Endodermal cell (in vitro differentiated cells): ENCODE measurements at regions not wholly inside any gene's neighbourhood (a gene's known extent, or its start where the extent isn't known, plus 50 kb on each side); places are given as distances from the start of the nearest gene placed in this dataset.

Experiments used
- DNase-seq: peaks from one replicate; pipeline ENCODE4 v3.0.0-alpha.2; 2017
- H3K27ac ChIP-seq: 2 replicates; pipeline ENCODE4 v1.5.1; 2013; ENCODE audit warnings: mild to moderate bottlenecking, low read depth, low read length, moderate library complexity
- H3K27me3 ChIP-seq: 2 replicates; pipeline ENCODE4 v1.6.1; 2013; ENCODE audit warnings: mild to moderate bottlenecking, low read length, moderate library complexity; ENCODE audit not compliant: insufficient read depth, control insufficient read depth, poor library complexity, severe bottlenecking
- H3K36me3 ChIP-seq: 2 replicates; pipeline ENCODE4 v1.7.0; 2013; ENCODE audit warnings: mild to moderate bottlenecking, low read length, moderate library complexity; ENCODE audit not compliant: control insufficient read depth, insufficient read depth
- H3K4me1 ChIP-seq: one replicate; pipeline ENCODE4 v1.7.0; 2013; ENCODE audit warnings: low read length; ENCODE audit not compliant: control insufficient read depth, insufficient read depth
- H3K4me3 ChIP-seq: 2 replicates; pipeline ENCODE4 v1.5.1; 2013; ENCODE audit warnings: mild to moderate bottlenecking, low read length, moderate library complexity
- H3K9ac ChIP-seq: 2 replicates; pipeline ENCODE4 v1.6.1; 2013; ENCODE audit warnings: mild to moderate bottlenecking, low read length, moderate library complexity; ENCODE audit not compliant: poor library complexity, severe bottlenecking; ENCODE audit errors: extremely low read depth
- H3K9me3 ChIP-seq: 2 replicates; pipeline ENCODE4 v1.6.1; 2013; ENCODE audit warnings: mild to moderate bottlenecking, low read length, moderate library complexity; ENCODE audit not compliant: control insufficient read depth
- H3K27ac Mint-ChIP-seq: 2 replicates; pipeline ENCODE4 v1.8.0; 2020; ENCODE audit warnings: mixed read lengths
- H3K27me3 Mint-ChIP-seq: 2 replicates; pipeline ENCODE4 v1.8.0; 2021; ENCODE audit warnings: mild to moderate bottlenecking, mixed read lengths; ENCODE audit not compliant: insufficient read depth
- H3K36me3 Mint-ChIP-seq: 2 replicates; pipeline ENCODE4 v1.8.0; 2020; ENCODE audit warnings: low read depth, mixed read lengths
- H3K4me1 Mint-ChIP-seq: 2 replicates; pipeline ENCODE4 v1.8.0; 2020; ENCODE audit warnings: mixed read lengths
- H3K4me3 Mint-ChIP-seq: 2 replicates; pipeline ENCODE4 v1.8.0; 2020; ENCODE audit warnings: mild to moderate bottlenecking, moderate library complexity, mixed read lengths
- H3K9me3 Mint-ChIP-seq: 2 replicates; pipeline ENCODE4 v1.8.0; 2020; ENCODE audit warnings: mild to moderate bottlenecking, mixed read lengths
- CTCF ChIP-seq: fragments of 200-600 bp; sonication (generic); conservative IDR thresholded peaks from 2 replicates; pipeline ENCODE4 v1.5.0; 2021; ENCODE audit warnings: antibody characterized with exemption, mild to moderate bottlenecking
- WGBS, 2 experiments: methylation state at CpG; one replicate each; pipeline versions ENCODE4 v1.1.5 to v1.1.7; 2013; ENCODE audit warnings: missing lambda C conversion rate in 2 of 2, mixed read lengths in 1 of 2; ENCODE audit not compliant: insufficient coverage in 1 of 2, insufficient read length in 1 of 2; 5-methylcytosine and 5-hydroxymethylcytosine counted together

DNA sequence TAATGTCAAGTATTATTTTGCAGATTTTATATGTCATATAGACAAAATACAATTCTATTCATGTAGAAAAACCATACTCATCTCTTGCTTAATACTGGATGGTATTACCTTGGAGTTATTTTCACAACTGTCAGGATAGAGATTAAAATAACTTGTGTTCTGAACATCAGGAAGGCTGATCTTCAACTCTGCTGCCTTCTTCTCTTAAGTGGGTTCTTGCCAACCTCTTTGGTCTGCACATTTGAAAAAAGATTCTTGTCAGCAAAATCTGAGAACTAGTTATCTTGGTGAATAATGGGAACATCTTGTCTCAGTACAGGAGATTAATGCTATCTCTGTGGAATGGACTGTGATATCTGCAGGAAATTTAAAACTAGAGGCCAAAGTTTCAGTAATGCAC, 95.2 kb upstream of the FAM216B start:
- no peak overlapping the region for H3K9ac ChIP-seq
- no peaks in the 10 kb centered on the region for H3K36me3 Mint-ChIP-seq
- H3K4me1 ChIP-seq = peaks cover 5% of the 10 kb centered on the region
- DNase-seq = no peak
- H3K36me3 ChIP-seq = no peaks in the 10 kb centered on the region
- no peak overlapping the region for H3K27ac Mint-ChIP-seq
- no peak overlapping the region for H3K4me3 ChIP-seq
- no peak overlapping the region for H3K27ac ChIP-seq
- H3K9me3 ChIP-seq = no peaks in the 10 kb centered on the region
- H3K27me3 ChIP-seq = no peaks in the 10 kb centered on the region
- H3K27me3 Mint-ChIP-seq = no peaks in the 10 kb centered on the region
- H3K9me3 Mint-ChIP-seq = no peaks in the 10 kb centered on the region
- H3K4me3 Mint-ChIP-seq = no peak overlapping the region
- H3K4me1 Mint-ChIP-seq = peaks cover 15% of the 10 kb centered on the region
- TF ChIP-seq CTCF = no peak

DNA sequence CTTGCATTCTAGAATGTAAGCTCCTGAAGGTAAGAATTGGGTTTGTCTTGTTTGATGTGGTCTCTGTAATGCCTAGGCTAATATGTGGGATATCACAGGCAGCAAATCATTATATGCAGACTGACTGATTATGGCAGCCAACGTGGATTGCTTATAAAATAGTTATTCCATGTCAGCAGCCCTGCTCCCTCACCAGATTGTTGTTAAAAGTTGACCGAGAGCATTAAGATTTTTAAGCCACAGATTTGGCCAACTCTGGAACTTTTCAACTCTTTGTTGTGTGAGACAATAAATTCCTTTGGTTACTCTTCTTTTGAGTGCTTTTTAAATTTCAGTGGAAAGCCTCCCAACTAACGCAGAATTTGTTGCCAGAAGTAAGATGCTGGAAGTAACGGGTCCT, 92.6 kb upstream of the FAM216B start:
- Mint-ChIP-seq H3K4me1 (peaks cover 16% of the 10 kb centered on the region), H3K36me3 (no peaks in the 10 kb centered on the region), H3K27ac (no peak overlapping the region), H3K4me3 (no peak overlapping the region), H3K9me3 (no peaks in the 10 kb centered on the region), H3K27me3 (no peaks in the 10 kb centered on the region)
- H3K4me3 ChIP-seq = no peak overlapping the region
- H3K36me3 ChIP-seq = no peaks in the 10 kb centered on the region
- H3K9me3 ChIP-seq = no peaks in the 10 kb centered on the region
- no peak for TF ChIP-seq CTCF
- H3K27ac ChIP-seq = no peak overlapping the region
- DNase-seq = no peak
- no peak overlapping the region for H3K9ac ChIP-seq
- no peaks in the 10 kb centered on the region for H3K27me3 ChIP-seq
- 90 to 94% methylated on average over 4 of the region's 4 CpGs for WGBS, 2 experiments
- peaks cover 4% of the 10 kb centered on the region for H3K4me1 ChIP-seq

DNA sequence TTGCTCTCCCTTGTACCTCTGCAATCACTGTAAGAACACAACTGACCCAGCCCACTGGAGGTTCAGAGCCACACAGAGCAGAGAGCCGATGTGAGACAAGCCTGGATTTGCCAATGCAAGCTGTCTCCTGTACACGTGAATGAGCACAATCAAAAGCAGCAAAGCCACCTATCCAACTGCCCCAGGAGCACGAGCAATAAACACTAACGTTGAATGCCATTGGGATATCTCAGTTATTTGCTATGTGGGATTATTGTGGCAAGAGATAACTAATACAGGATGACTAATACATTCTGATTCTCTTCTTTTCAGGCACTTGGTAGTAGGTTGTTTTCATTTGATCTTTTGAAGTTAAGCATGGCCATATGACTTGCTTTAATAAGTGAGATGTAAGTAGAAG, 85.2 kb upstream of the FAM216B start:
- no peaks in the 10 kb centered on the region for H3K36me3 ChIP-seq
- 69 to 72% methylated on average over 4 of the region's 4 CpGs for WGBS, 2 experiments
- no peaks in the 10 kb centered on the region for H3K4me1 ChIP-seq

More for the DNA sequence above, 85.2 kb upstream of the FAM216B start:
- Histone ChIP-seq H3K27ac (no peak overlapping the region), H3K4me3 (no peak overlapping the region), H3K27me3 (no peaks in the 10 kb centered on the region), H3K9ac (no peak overlapping the region), H3K9me3 (no peaks in the 10 kb centered on the region)
- Mint-ChIP-seq H3K4me3 (no peak overlapping the region), H3K9me3 (no peaks in the 10 kb centered on the region), H3K27me3 (no peaks in the 10 kb centered on the region), H3K27ac (no peak overlapping the region), H3K4me1 (peaks cover 3% of the 10 kb centered on the region), H3K36me3 (no peaks in the 10 kb centered on the region)
- no peak for TF ChIP-seq CTCF
- no peak for DNase-seq
